ENCODE measurements at regions not wholly inside any gene's neighbourhood (a gene's known extent, or its start where the extent isn't known, plus 50 kb on each side); places are given as distances from the start of the nearest gene placed in this dataset.

GRCh38 chr9:120043448-120043847 lies 536.5 kb downstream of the CDK5RAP2 start:
- TF ChIP-seq CTCF (conservative IDR thresholded peaks at IDR 0.05; ENCODE audit: low read depth, low read length): no peak
- no peak for TF ChIP-seq EZH2 (IDR thresholded peaks at IDR 0.05; ENCODE audit: borderline replicate concordance, low read depth, low read length, poor library complexity, severe bottlenecking)
